K562 (cell line): ENCODE measurements at regions not wholly inside any gene's neighbourhood (a gene's known extent, or its start where the extent isn't known, plus 50 kb on each side); places are given as distances from the start of the nearest gene placed in this dataset.

Source experiments
- ATAC-seq: fragments of 200-7000 bp; cut with Tn5 transposase; 3 replicates; pipeline ENCODE4 v1.9.1; 2020; ENCODE audit warnings: moderate library complexity
- BruUV-seq: library from RNA; stranded (reverse); fragments of 400-500 nt; replicated peaks from 2 replicates; lab custom pipeline; 2021; lab: Mats Ljungman, UMichigan
- CTCF ChIA-PET: fragments of 300-600 bp; formaldehyde crosslinking; extraction: SDS; loops from one replicate; lab custom pipeline; 2021; ENCODE audit warnings: low intra/inter-chr PET ratio; lab: Yijun Ruan, JAX
- POLR2A ChIA-PET: fragments of 300-600, 350-650 bp; sonication (Branson Sonifier 250); formaldehyde crosslinking; extraction: SDS; loops from one replicate; lab custom pipeline; 2021; ENCODE audit warnings: antibody characterized with exemption, inconsistent platforms; lab: Yijun Ruan, JAX
- DNase-seq, 4 experiments: peaks; one replicate each; pipeline versions ENCODE4 v3.0.0 to v3.0.0-alpha.2; 2011 to 2018; ENCODE audit warnings: low spot score in 3 of 4, mixed read lengths in 3 of 4; ENCODE audit errors: extremely low read depth in 1 of 4
- FAIRE-seq: peaks from 2 replicates; lab custom pipeline; 2011; peaks lifted over from hg19 to GRCh38; lab: Jason Lieb, UNC
- H2AFZ ChIP-seq: 2 replicates; pipeline ENCODE4 v1.6.0; 2011; ENCODE audit warnings: low read depth, low read length, control low read depth, inconsistent platforms
- H3K27ac ChIP-seq: fragments of 200-600 bp; 3 replicates; pipeline ENCODE4 v1.8.0; 2011; ENCODE audit warnings: low read depth, mild to moderate bottlenecking, control low read depth, inconsistent platforms, low read length, moderate library complexity, mixed read lengths; ENCODE audit errors: extremely low read depth
- H3K27me3 ChIP-seq, 2 experiments: fragments of 300-600 bp in 1 of 2; 2 replicates in 1 of 2; 3 replicates in 1 of 2; pipeline versions ENCODE4 v1.6.0 to v1.8.0; 2011; ENCODE audit warnings: inconsistent platforms in 2 of 2, low read length in 2 of 2, mild to moderate bottlenecking in 1 of 2, mixed read lengths in 1 of 2, moderate library complexity in 1 of 2; ENCODE audit not compliant: control insufficient read depth in 2 of 2, insufficient read depth in 2 of 2
- H3K36me3 ChIP-seq: fragments of 300-600 bp; 3 replicates; pipeline ENCODE4 v1.8.0; 2011; ENCODE audit warnings: mild to moderate bottlenecking, low read length, inconsistent platforms; ENCODE audit not compliant: control insufficient read depth, insufficient read depth
- H3K4me1 ChIP-seq, 2 experiments: fragments of 200-600 bp in 1 of 2; replicated peaks in 1 of 2; 2 replicates in 1 of 2; 3 replicates in 1 of 2; pipeline versions ENCODE4 v1.5.1 to v1.8.0; 2011; ENCODE audit warnings: inconsistent platforms in 2 of 2, low read length in 2 of 2, mild to moderate bottlenecking in 1 of 2, mixed read lengths in 1 of 2, moderate library complexity in 1 of 2; ENCODE audit not compliant: control insufficient read depth in 2 of 2, insufficient read depth in 2 of 2
- H3K4me2 ChIP-seq: 2 replicates; pipeline ENCODE4 v1.6.1; 2011; ENCODE audit warnings: low read length, control low read depth, inconsistent platforms, mixed read lengths; ENCODE audit not compliant: insufficient read depth
- H3K4me3 ChIP-seq: fragments of 200-600 bp; sonication (generic), shearing (Covaris generic); 2 replicates; pipeline ENCODE4 v1.5.1; 2016; ENCODE audit warnings: control low read depth, inconsistent platforms
- H3K79me2 ChIP-seq: fragments of 200-600 bp; 3 replicates; pipeline ENCODE4 v1.8.0; 2011; ENCODE audit warnings: low read length, inconsistent platforms; ENCODE audit not compliant: control insufficient read depth, insufficient read depth
- H3K9ac ChIP-seq, 2 experiments: 2 replicates each; pipeline versions ENCODE4 v1.6.0 to v1.6.1; 2011; ENCODE audit warnings: low read depth in 2 of 2, low read length in 2 of 2, control low read depth in 1 of 2, inconsistent platforms in 1 of 2, mild to moderate bottlenecking in 1 of 2, mixed read lengths in 1 of 2; ENCODE audit not compliant: insufficient read depth in 1 of 2
- H3K9me1 ChIP-seq: one replicate; pipeline ENCODE4 v1.6.0; 2011; ENCODE audit warnings: inconsistent platforms, mild to moderate bottlenecking, low read length, moderate library complexity; ENCODE audit not compliant: control insufficient read depth, insufficient read depth
- H3K9me3 ChIP-seq: replicated peaks from 2 replicates; pipeline ENCODE4 v1.5.1; 2011; ENCODE audit warnings: low read depth, low read length, inconsistent platforms; ENCODE audit not compliant: control insufficient read depth, insufficient read depth
- H4K20me1 ChIP-seq: replicated peaks from 2 replicates; pipeline ENCODE4 v1.6.1; 2011; ENCODE audit warnings: low read length, inconsistent platforms, mixed read lengths; ENCODE audit not compliant: control insufficient read depth, insufficient read depth
- ARID1B ChIP-seq: fragments of 450-650 bp; IDR thresholded peaks from 2 replicates; pipeline ENCODE4 v1.6.1; 2016; ENCODE audit warnings: antibody characterized with exemption, mild to moderate bottlenecking, inconsistent platforms
- CBFA2T3 ChIP-seq: fragments of 450-650 bp; IDR thresholded peaks from 2 replicates; pipeline ENCODE4 v1.6.1; 2017
- E2F3 ChIP-seq: fragments of 250-450 bp; sonication (Bioruptor Pico); IDR thresholded peaks from 2 replicates; pipeline ENCODE4 v1.4.0; 2020; ENCODE audit warnings: mild to moderate bottlenecking
- ELF1 ChIP-seq: fragments of 200-800 bp; sonication (Bioruptor generic); IDR thresholded peaks from 2 replicates; pipeline ENCODE4 v1.6.1; 2016; ENCODE audit warnings: missing genetic modification characterization, missing compliant biosample characterization
- GATA2 ChIP-seq: sonication (generic); formaldehyde crosslinking; IDR thresholded peaks from 2 replicates; pipeline ENCODE4 v1.4.0; 2020; ENCODE audit warnings: mild to moderate bottlenecking, missing genetic modification reagents
- RUNX1 ChIP-seq: sonication (generic); IDR thresholded peaks from 2 replicates; pipeline ENCODE4 v1.6.1; 2016; ENCODE audit warnings: antibody characterized with exemption, low read depth
- SMARCA4 ChIP-seq: fragments of 450-650 bp; IDR thresholded peaks from 2 replicates; pipeline ENCODE4 v1.6.1; 2016
- TRIM24 ChIP-seq, 2 experiments: fragments of 450-650 bp; IDR thresholded peaks; 2 replicates each; pipeline ENCODE4 v1.6.1; 2016
- ZNF551 ChIP-seq: fragments of 250-450 bp; sonication (Bioruptor Pico); IDR thresholded peaks from 2 replicates; pipeline ENCODE4 v1.5.0; 2021; ENCODE audit warnings: mild to moderate bottlenecking, moderate library complexity
- WGBS: fragments of 100-300 bp; shearing (Covaris generic); methylation state at CpG from one replicate; pipeline ENCODE4 v1.1.6; 2016; ENCODE audit warnings: low coverage, mixed read lengths; ENCODE audit not compliant: insufficient coverage; ENCODE audit errors: missing lambda C conversion rate; 5-methylcytosine and 5-hydroxymethylcytosine counted together
- in situ Hi-C: fragments of 300-500 bp; cut with MboI; formaldehyde crosslinking; loops from 4 replicates; pipeline ENCODE4 v1.15.0; 2018; ENCODE audit warnings: inconsistent platforms, mixed read lengths
- intact Hi-C: fragments of 100-400 bp; cut with micrococcal nuclease; formaldehyde crosslinking; loops from 2 replicates; pipeline ENCODE4 v1.14.2; 2022
- TF ChIP-seq, protein P1 (sequence below): IDR thresholded peaks from 2 replicates; pipeline ENCODE4 v1.6.1; 2014; ENCODE audit warnings: antibody characterized with exemption

GRCh38 chr16:16904601-16905000 lies 525.7 kb downstream of the NPIPA7 start:
- Histone ChIP-seq H3K9ac (no peak overlapping the region), H3K9me3 (no peaks in the 10 kb centered on the region), H4K20me1 (no peaks in the 10 kb centered on the region), H3K36me3 (no peaks in the 10 kb centered on the region), H3K27me3 (no peaks in the 10 kb centered on the region), H3K27ac (no peak overlapping the region), H3K9me1 (no peaks in the 10 kb centered on the region), H3K4me2 (no peak overlapping the region), H3K4me1 (peaks cover 0 to 6% of the 10 kb centered on the region in 2 experiments; a peak in 2 of 5 replicates), H3K79me2 (no peaks in the 10 kb centered on the region), H2AFZ (no peak overlapping the region), H3K4me3 (no peak overlapping the region)
- BruUV-seq: no TSS peak
- intact Hi-C loops: no loop called here
- in situ Hi-C loops: no loop called here
- no peak for DNase-seq
- no peak for FAIRE-seq
- no peak for ATAC-seq
- ChIA-PET CTCF (interaction anchor here (0.7 kb wide), 1 partner anchor 311 kb away, joined by 3 read pairs; no protein-coding TSS in a partner anchor), POLR2A (no interaction called here)
- WGBS: 0% methylated on average over 1 of the region's 1 CpG
- TF ChIP-seq ARID1B (no peak), ZNF551 (CRISPR knock-in tag) (no peak), GATA2 (no peak), SMARCA4 (no peak), E2F3 (no peak)
- TF ChIP-seq, protein P1, sequence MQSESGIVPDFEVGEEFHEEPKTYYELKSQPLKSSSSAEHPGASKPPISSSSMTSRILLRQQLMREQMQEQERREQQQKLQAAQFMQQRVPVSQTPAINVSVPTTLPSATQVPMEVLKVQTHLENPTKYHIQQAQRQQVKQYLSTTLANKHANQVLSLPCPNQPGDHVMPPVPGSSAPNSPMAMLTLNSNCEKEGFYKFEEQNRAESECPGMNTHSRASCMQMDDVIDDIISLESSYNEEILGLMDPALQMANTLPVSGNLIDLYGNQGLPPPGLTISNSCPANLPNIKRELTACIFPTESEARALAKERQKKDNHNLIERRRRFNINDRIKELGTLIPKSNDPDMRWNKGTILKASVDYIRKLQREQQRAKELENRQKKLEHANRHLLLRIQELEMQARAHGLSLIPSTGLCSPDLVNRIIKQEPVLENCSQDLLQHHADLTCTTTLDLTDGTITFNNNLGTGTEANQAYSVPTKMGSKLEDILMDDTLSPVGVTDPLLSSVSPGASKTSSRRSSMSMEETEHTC: no peak

DNA sequence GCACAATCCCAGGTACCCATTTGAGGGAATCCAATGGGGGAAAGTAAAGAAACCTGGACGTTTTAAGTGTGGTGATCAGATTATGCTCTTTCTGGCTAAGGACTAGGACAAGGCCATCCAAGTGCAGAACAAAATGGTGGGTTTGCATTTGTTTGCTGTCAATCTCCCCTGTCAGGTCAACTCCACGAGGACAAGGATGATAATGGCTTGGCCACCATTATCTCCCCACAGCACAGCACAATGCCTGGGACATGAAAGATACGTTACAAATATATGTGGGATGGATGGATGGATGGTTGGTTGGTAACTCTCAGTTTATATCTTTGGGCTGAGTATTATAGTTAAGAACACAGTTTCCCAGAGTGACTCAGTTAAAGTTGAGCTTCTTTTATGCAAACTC lies 526.9 kb downstream of the NPIPA7 start:
- peak overlapping the region; percentile 8; the same call in 1 of the 2 replicates for H2AFZ ChIP-seq
- no peaks in the 10 kb centered on the region for H3K36me3 ChIP-seq
- peak overlapping the region; percentile 23; the same call in 1 of the 2 replicates for H3K4me2 ChIP-seq
- no peak overlapping the region for H3K4me3 ChIP-seq
- no TSS peak for BruUV-seq
- ChIA-PET POLR2A (no interaction called here), CTCF (no interaction called here)
- FAIRE-seq (peak; percentile 73), DNase-seq (peak in 2 of 4 experiments; percentile 32 to 50), ATAC-seq (peak; percentile 34; the same call in 2 of the 3 replicates)
- no peaks in the 10 kb centered on the region for H3K27me3 ChIP-seq
- H3K9me3 ChIP-seq: no peaks in the 10 kb centered on the region
- in situ Hi-C loops (no loop called here), intact Hi-C loops (no loop called here)
- H3K9me1 ChIP-seq: no peaks in the 10 kb centered on the region
- H3K27ac ChIP-seq: no peak overlapping the region
- no peak overlapping the region for H3K9ac ChIP-seq
- no peaks in the 10 kb centered on the region for H3K79me2 ChIP-seq
- peaks cover 0 to 6% of the 10 kb centered on the region in 2 experiments; a peak in 2 of 5 replicates for H3K4me1 ChIP-seq
- 0% methylated on average over 3 of the region's 3 CpGs for WGBS
- no peaks in the 10 kb centered on the region for H4K20me1 ChIP-seq
- peak; percentile 89 for TF ChIP-seq CBFA2T3
- TF ChIP-seq ELF1 (tag): no peak
- TF ChIP-seq TRIM24 (IDR thresholded peaks at IDR 0.05): peak; percentile 38 to 58; a peak in 2 of 4 replicates
- TF ChIP-seq RUNX1: no peak
